AG09319 (cell line): ENCODE measurements at regions not wholly inside any gene's neighbourhood (a gene's known extent, or its start where the extent isn't known, plus 50 kb on each side); places are given as distances from the start of the nearest gene placed in this dataset.

Experiments used
- DNase-seq: peaks from one replicate; pipeline ENCODE4 v3.0.0-alpha.2; 2010; ENCODE audit warnings: low read depth; ENCODE audit errors: extremely low read depth
- CTCF ChIP-seq: IDR thresholded peaks from 2 replicates; pipeline ENCODE4 v1.5.1; 2011; ENCODE audit warnings: low read depth, mild to moderate bottlenecking, inconsistent platforms, low read length, moderate library complexity

DNA sequence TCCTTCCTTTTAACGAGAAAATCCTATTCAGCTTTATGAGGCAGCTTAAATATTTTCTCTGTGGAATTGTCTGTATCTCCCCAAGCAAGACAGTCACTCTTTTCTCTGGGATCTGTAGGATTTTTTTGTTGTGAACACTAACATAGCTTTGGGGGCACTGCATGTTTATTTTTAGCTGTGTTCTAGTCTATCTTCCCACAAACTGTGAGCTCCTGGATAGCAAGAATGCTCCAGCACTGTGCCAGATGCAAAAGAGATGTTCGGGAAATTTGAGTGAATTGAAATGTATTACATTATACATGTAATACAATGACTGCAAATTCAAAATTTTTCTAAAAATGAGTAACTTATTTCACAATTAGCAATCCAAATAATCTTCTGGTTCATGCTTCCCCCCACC lies 282.2 kb downstream of the PLPP3 start:
- TF ChIP-seq CTCF = no peak
- DNase-seq = no peak

DNA sequence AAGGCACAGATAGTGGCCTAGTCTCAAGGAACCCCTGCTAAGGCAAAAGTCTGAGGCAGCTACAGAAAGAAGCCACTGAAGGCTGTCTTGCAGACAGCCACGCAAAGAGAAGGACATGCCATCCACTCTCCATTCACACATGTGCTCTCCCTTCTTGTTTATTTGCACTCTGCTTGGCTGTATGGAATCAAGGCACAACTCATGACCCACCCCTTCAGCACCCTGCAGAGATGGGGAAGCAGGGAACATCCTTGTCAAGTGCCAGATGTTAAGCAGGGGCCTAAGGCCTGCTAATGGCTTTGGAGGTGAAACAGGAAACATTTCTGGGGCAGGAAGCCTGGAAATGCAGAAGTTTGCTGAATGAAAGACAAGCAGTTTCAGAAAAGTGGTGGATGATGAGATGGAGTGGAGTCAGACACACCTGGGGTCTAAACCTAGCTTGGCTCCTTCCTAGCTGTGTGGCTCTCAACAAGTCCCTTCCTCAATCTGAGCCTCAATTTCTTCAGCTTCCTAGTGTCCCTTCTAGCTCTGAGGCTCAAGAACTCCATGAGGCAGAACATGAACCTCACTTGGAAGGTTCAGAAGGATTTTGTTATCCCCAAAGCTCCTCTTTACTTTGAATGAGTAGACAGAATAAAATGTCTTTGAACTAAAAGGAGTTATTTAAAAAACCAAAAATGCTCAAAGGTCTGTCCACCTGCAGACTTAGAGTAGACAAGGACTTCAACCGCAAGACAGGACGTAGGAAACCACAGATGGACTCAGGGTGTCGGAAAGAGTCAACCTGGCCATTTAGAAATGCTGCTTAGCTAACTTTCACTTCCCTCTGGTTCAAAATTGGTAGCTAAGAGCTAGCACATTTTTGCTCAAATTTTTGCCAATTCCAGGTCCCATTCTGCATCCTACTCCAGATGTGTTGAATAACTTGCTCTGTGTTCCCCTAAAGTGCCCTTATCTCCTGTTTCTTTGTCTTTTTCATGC lies 283.1 kb downstream of the PLPP3 start:
- no peak for DNase-seq
- no peak for TF ChIP-seq CTCF

GRCh38 chr1:56291374-56291919 lies 287.9 kb downstream of the PLPP3 start:
- DNase-seq = no peak

DNA sequence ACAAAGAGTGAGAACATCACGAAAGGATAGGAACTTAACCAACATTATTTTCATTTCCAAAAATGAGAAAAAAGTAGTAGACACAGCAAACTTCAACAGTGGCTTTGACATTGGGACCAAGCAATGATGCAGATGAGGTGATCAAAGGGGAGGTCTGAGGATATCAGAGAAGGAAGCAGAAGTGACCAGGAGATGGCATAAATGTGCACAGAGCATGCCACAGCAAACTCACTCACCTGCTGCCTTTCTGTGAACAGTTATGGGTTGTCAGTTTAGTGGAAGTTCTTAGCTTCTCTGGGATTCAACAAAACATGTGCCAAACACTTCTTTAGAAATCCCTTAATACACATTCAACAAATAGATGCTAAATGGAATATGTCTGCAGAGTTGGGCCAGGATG lies 290.1 kb downstream of the PLPP3 start:
- no peak for TF ChIP-seq CTCF
- DNase-seq = no peak

More at GRCh38 chr1:56291374-56291919, 287.9 kb downstream of the PLPP3 start:
- TF ChIP-seq CTCF = no peak

- no peak for TF ChIP-seq CTCF
- no peak for DNase-seq
These were observed 291.6 kb downstream of the PLPP3 start for GRCh38 chr1:56287721-56288120.

GRCh38 chr1:56286956-56287355 lies 292.4 kb downstream of the PLPP3 start:
- no peak for TF ChIP-seq CTCF
- no peak for DNase-seq

- DNase-seq = no peak
- no peak for TF ChIP-seq CTCF
These were observed 292.9 kb downstream of the PLPP3 start for GRCh38 chr1:56286506-56286905.
